ENCODE measurements at regions not wholly inside any gene's neighbourhood (a gene's known extent, or its start where the extent isn't known, plus 50 kb on each side); places are given as distances from the start of the nearest gene placed in this dataset.

DNA sequence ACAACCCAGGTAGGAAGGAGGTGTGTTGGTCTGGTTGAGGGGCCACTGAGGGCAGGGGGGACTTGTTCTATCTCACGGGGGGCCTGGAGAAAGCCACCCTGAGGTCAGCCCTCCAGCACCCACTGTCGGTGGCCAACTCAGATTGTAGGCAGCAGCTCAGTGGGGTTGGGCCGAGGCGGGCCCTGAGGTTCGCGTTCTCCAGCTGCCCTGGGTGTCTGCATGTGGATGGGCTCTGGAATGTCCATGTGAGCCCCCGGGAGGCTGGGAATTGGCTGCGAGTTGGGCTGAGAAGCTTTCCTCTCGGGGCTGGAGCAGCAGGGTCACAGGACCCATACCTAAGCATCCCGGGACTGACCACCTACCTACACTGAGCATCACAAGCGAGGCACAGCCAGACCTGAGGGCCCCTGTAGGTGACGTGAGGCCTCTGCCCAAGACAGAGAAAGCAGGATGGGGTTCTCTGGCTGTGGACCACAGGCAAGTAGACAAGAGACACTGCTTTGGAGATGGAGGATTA is 70.3 kb upstream of the HAAO start:
- no peaks in the 10 kb centered on the region for H3K9me3 ChIP-seq (ENCODE audit: control insufficient read depth, insufficient read depth, low read depth, low read length)

DNA sequence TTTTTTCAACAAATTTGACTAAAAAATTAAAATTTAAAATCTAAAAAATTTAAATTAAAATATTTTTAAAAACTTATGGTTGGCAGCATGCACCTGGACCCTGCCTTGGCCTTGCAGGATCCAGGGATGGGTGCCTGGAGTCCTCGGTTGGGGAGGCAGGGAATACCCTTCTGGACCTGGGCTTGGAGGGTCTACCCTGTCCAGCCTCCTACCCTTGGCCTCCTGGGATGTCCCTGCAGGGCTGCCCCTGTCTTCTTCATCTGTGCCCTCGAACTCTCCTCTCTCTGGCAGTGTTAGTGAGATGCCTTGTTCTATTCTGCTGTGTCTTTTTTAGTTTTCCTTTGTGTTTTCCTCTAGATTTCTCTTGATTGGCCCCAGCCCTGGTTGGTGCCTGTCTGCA is 68.9 kb upstream of the HAAO start:
- ChIA-PET CTCF (no interaction called here), POLR2A (no interaction called here)
- H3K4me3 ChIP-seq (ENCODE audit: low read depth in 2 of 2, low read length in 2 of 2) = no peak overlapping the region
- no peaks in the 10 kb centered on the region for H3K27me3 ChIP-seq (ENCODE audit: control insufficient read depth, insufficient read depth, low read length)
- intact Hi-C loops (cut with micrococcal nuclease; ENCODE audit: unreplicated experiment) (no loop called here), in situ Hi-C loops (cut with HindIII; ENCODE audit: low pct_unique_long_range_greater_than_20kb, low sequenced_read_pairs) (no loop called here)
- DNase-seq (ENCODE audit: low read depth, low spot score) (no peak), ATAC-seq (no peak)
- TF ChIP-seq SIN3A (IDR thresholded peaks at IDR 0.05; ENCODE audit: borderline replicate concordance, insufficient read depth, low read depth, low read length) (no peak), POLR2AphosphoS5 (IDR thresholded peaks at IDR 0.05; ENCODE audit: low read depth, low read length) (no peak), TCF7L2 (IDR thresholded peaks at IDR 0.05; ENCODE audit: low read depth, low read length) (no peak), REST (IDR thresholded peaks at IDR 0.05; ENCODE audit: insufficient read depth in 1 of 2, low read depth in 2 of 2, low read length in 1 of 2) (no peak)
- TF ChIP-seq, protein P1, sequence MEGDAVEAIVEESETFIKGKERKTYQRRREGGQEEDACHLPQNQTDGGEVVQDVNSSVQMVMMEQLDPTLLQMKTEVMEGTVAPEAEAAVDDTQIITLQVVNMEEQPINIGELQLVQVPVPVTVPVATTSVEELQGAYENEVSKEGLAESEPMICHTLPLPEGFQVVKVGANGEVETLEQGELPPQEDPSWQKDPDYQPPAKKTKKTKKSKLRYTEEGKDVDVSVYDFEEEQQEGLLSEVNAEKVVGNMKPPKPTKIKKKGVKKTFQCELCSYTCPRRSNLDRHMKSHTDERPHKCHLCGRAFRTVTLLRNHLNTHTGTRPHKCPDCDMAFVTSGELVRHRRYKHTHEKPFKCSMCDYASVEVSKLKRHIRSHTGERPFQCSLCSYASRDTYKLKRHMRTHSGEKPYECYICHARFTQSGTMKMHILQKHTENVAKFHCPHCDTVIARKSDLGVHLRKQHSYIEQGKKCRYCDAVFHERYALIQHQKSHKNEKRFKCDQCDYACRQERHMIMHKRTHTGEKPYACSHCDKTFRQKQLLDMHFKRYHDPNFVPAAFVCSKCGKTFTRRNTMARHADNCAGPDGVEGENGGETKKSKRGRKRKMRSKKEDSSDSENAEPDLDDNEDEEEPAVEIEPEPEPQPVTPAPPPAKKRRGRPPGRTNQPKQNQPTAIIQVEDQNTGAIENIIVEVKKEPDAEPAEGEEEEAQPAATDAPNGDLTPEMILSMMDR (IDR thresholded peaks at IDR 0.05) = no peak
- H3K36me3 ChIP-seq (ENCODE audit: control insufficient read depth, insufficient read depth, low read length) = no peaks in the 10 kb centered on the region
- no peak overlapping the region for H3K27ac ChIP-seq (ENCODE audit: low read length)
- H3K9me3 ChIP-seq (ENCODE audit: control insufficient read depth, insufficient read depth, low read depth, low read length) = no peaks in the 10 kb centered on the region
- H3K4me1 ChIP-seq (ENCODE audit: control insufficient read depth, insufficient read depth, low read length) = no peaks in the 10 kb centered on the region
- BruUV-seq (replicated peaks) = no TSS peak

More for the DNA sequence above, 70.3 kb upstream of the HAAO start:
- no peaks in the 10 kb centered on the region for H3K36me3 ChIP-seq (ENCODE audit: control insufficient read depth, insufficient read depth, low read length)
- H3K4me1 ChIP-seq (ENCODE audit: control insufficient read depth, insufficient read depth, low read length) = no peaks in the 10 kb centered on the region
- ChIA-PET POLR2A (no interaction called here), CTCF (no interaction called here)
- ATAC-seq = no peak
- DNase-seq (ENCODE audit: low read depth, low spot score) = no peak
- intact Hi-C loops (cut with micrococcal nuclease; ENCODE audit: unreplicated experiment) = no loop called here
- H3K27ac ChIP-seq (ENCODE audit: low read length) = no peak overlapping the region
- BruUV-seq (replicated peaks) = no TSS peak
- no peaks in the 10 kb centered on the region for H3K27me3 ChIP-seq (ENCODE audit: control insufficient read depth, insufficient read depth, low read length)
- in situ Hi-C loops (cut with HindIII; ENCODE audit: low pct_unique_long_range_greater_than_20kb, low sequenced_read_pairs) = no loop called here
- H3K4me3 ChIP-seq (ENCODE audit: low read depth in 2 of 2, low read length in 2 of 2) = no peak overlapping the region
- TF ChIP-seq TCF7L2 (IDR thresholded peaks at IDR 0.05; ENCODE audit: low read depth, low read length) (no peak), REST (IDR thresholded peaks at IDR 0.05; ENCODE audit: insufficient read depth in 1 of 2, low read depth in 2 of 2, low read length in 1 of 2) (no peak), SIN3A (IDR thresholded peaks at IDR 0.05; ENCODE audit: borderline replicate concordance, insufficient read depth, low read depth, low read length) (no peak), POLR2AphosphoS5 (IDR thresholded peaks at IDR 0.05; ENCODE audit: low read depth, low read length) (no peak)
- TF ChIP-seq, protein P1 (IDR thresholded peaks at IDR 0.05) = no peak

Measured in Panc1 (cell line).